ENCODE measurements at regions not wholly inside any gene's neighbourhood (a gene's known extent, or its start where the extent isn't known, plus 50 kb on each side); places are given as distances from the start of the nearest gene placed in this dataset.
A peak's percentile ranks its signal among the peaks of the same experiment; 100 is the strongest.

GRCh38 chr12:19025582-19025981 is 104.0 kb upstream of the PLEKHA5 start:
- DNase-seq, result no peak

GRCh38 chr12:19026034-19026433 is 103.5 kb upstream of the PLEKHA5 start:
- DNase-seq, result no peak

- no peak for DNase-seq
Observed at GRCh38 chr12:19026614-19027488, 102.7 kb upstream of the PLEKHA5 start.

GRCh38 chr12:19030180-19030579 is 99.4 kb upstream of the PLEKHA5 start:
- no peak for DNase-seq

GRCh38 chr12:19030603-19031002 is 98.9 kb upstream of the PLEKHA5 start:
- no peak for DNase-seq

GRCh38 chr12:19031032-19031431 is 98.5 kb upstream of the PLEKHA5 start:
- peak; percentile 84 for DNase-seq

- DNase-seq, result no peak
Observed at GRCh38 chr12:19032826-19033225, 96.7 kb upstream of the PLEKHA5 start.

- DNase-seq, result no peak
Observed at GRCh38 chr12:19033244-19033643, 96.3 kb upstream of the PLEKHA5 start.

- no peak for DNase-seq
Observed at GRCh38 chr12:19034937-19035336, 94.6 kb upstream of the PLEKHA5 start.

- DNase-seq, result no peak
Observed at GRCh38 chr12:19035536-19035935, 94.0 kb upstream of the PLEKHA5 start.

- DNase-seq, result peak; percentile 60
Observed at GRCh38 chr12:19036673-19037357, 92.7 kb upstream of the PLEKHA5 start.

- no peak for DNase-seq
Observed at GRCh38 chr12:19038209-19038608, 91.3 kb upstream of the PLEKHA5 start.

- DNase-seq, result no peak
Observed at GRCh38 chr12:19039515-19039914, 90.0 kb upstream of the PLEKHA5 start.

- no peak for DNase-seq
Observed at GRCh38 chr12:19042221-19042620, 87.3 kb upstream of the PLEKHA5 start.

- DNase-seq, result no peak
Observed at GRCh38 chr12:19044430-19044829, 85.1 kb upstream of the PLEKHA5 start.

GRCh38 chr12:19044891-19045290 is 84.6 kb upstream of the PLEKHA5 start:
- no peak for DNase-seq

GRCh38 chr12:19045426-19045825 is 84.1 kb upstream of the PLEKHA5 start:
- DNase-seq, result no peak

- no peak for DNase-seq
Observed at GRCh38 chr12:19048943-19049342, 80.6 kb upstream of the PLEKHA5 start.

- no peak for DNase-seq
Observed at GRCh38 chr12:19052689-19053088, 76.8 kb upstream of the PLEKHA5 start.

GRCh38 chr12:19053218-19053617 is 76.3 kb upstream of the PLEKHA5 start:
- DNase-seq, result no peak

- no peak for DNase-seq
Observed at GRCh38 chr12:19054035-19054434, 75.5 kb upstream of the PLEKHA5 start.

GRCh38 chr12:19055589-19055988 is 73.9 kb upstream of the PLEKHA5 start:
- DNase-seq, result no peak

GRCh38 chr12:19058235-19059021 is 71.1 kb upstream of the PLEKHA5 start:
- DNase-seq, result no peak

GRCh38 chr12:19064713-19065112 is 64.8 kb upstream of the PLEKHA5 start:
- no peak for DNase-seq

All from islet precursor cell (in vitro differentiated cells).